H1 (cell line): ENCODE measurements at regions not wholly inside any gene's neighbourhood (a gene's known extent, or its start where the extent isn't known, plus 50 kb on each side); places are given as distances from the start of the nearest gene placed in this dataset.

Experiments
- BACH1 ChIP-seq: IDR thresholded peaks from 2 replicates; pipeline ENCODE4 v1.6.1; 2012; ENCODE audit warnings: low read length, improper control_type of control experiment
- CHD1 ChIP-seq: IDR thresholded peaks from 2 replicates; pipeline ENCODE4 v1.6.1; 2012; ENCODE audit warnings: low read depth, low read length, improper control_type of control experiment
- JUND ChIP-seq: IDR thresholded peaks from 2 replicates; pipeline ENCODE4 v1.6.1; 2011; ENCODE audit warnings: mild to moderate bottlenecking, improper control_type of control experiment, low read length
- KDM4A ChIP-seq: IDR thresholded peaks from one replicate; pipeline ENCODE4 v1.7.1; 2012; ENCODE audit warnings: low read depth, mild to moderate bottlenecking, moderate library complexity, low read length, inconsistent platforms; ENCODE audit not compliant: severe bottlenecking
- NANOG ChIP-seq: IDR thresholded peaks from 2 replicates; pipeline ENCODE4 v1.6.1; 2011; ENCODE audit warnings: low read length, low read depth, mild to moderate bottlenecking, inconsistent platforms; ENCODE audit not compliant: insufficient read depth, poor library complexity, severe bottlenecking
- NRF1 ChIP-seq: IDR thresholded peaks from 2 replicates; pipeline ENCODE4 v1.6.1; 2011; ENCODE audit warnings: mild to moderate bottlenecking, low read depth, low read length, improper control_type of control experiment
- POLR2A ChIP-seq, 2 experiments: IDR thresholded peaks; 1 replicate in 1 of 2; 2 replicates in 1 of 2; pipeline ENCODE4 v1.6.1; 2011; ENCODE audit warnings: low read depth in 2 of 2, low read length in 2 of 2, mild to moderate bottlenecking in 2 of 2; ENCODE audit errors: control extremely low read depth in 1 of 2
- POLR2AphosphoS5 ChIP-seq: IDR thresholded peaks from 2 replicates; pipeline ENCODE4 v1.6.1; 2011; ENCODE audit warnings: low read depth, low read length
- RBBP5 ChIP-seq: IDR thresholded peaks from 2 replicates; pipeline ENCODE4 v1.7.1; 2012; ENCODE audit warnings: low read depth, mild to moderate bottlenecking, inconsistent platforms, low read length, moderate library complexity, borderline replicate concordance
- RFX5 ChIP-seq: IDR thresholded peaks from 2 replicates; pipeline ENCODE4 v1.6.1; 2011; ENCODE audit warnings: low read depth, low read length, improper control_type of control experiment, borderline replicate concordance
- RNF2 ChIP-seq: fragments of 200-900, 300-1000 bp; sonication (generic); IDR thresholded peaks from 2 replicates; pipeline ENCODE4 v1.7.1; 2016; ENCODE audit warnings: borderline replicate concordance, low read depth, mild to moderate bottlenecking, antibody characterized with exemption, low read length; ENCODE audit not compliant: poor library complexity, severe bottlenecking; ENCODE audit errors: missing control alignments
- RXRA ChIP-seq: IDR thresholded peaks from 2 replicates; pipeline ENCODE4 v1.6.1; 2011; ENCODE audit warnings: low read depth, mild to moderate bottlenecking, low read length, moderate library complexity; ENCODE audit not compliant: insufficient read depth
- SP2 ChIP-seq: IDR thresholded peaks from 2 replicates; pipeline ENCODE4 v1.6.1; 2012; ENCODE audit warnings: mild to moderate bottlenecking, low read length, inconsistent platforms
- SP4 ChIP-seq: IDR thresholded peaks from 2 replicates; pipeline ENCODE4 v1.6.1; 2012; ENCODE audit warnings: low read length, inconsistent platforms
- SRF ChIP-seq: IDR thresholded peaks from 2 replicates; pipeline ENCODE4 v1.6.1; 2011; ENCODE audit warnings: mild to moderate bottlenecking, low read depth, low read length, moderate library complexity
- TEAD4 ChIP-seq: IDR thresholded peaks from 2 replicates; pipeline ENCODE4 v1.6.1; 2012; ENCODE audit warnings: low read depth, low read length, inconsistent platforms, mixed read lengths
- ZNF274 ChIP-seq: IDR thresholded peaks from 2 replicates; pipeline ENCODE4 v1.7.0; 2012; ENCODE audit warnings: low read length, borderline replicate concordance; ENCODE audit errors: extremely low read depth
- TF ChIP-seq, protein P1 (sequence below), 3 experiments: IDR thresholded peaks; 1 replicate in 2 of 3; 2 replicates in 1 of 3; pipeline versions ENCODE4 v1.5.1 to v1.6.1; 2011; ENCODE audit warnings: low read length in 3 of 3, mild to moderate bottlenecking in 3 of 3, inconsistent platforms in 2 of 3, low read depth in 1 of 3, moderate library complexity in 1 of 3; ENCODE audit not compliant: insufficient read depth in 1 of 3; ENCODE audit errors: control extremely low read depth in 1 of 3
- TF ChIP-seq, protein P2 (sequence below): IDR thresholded peaks from 2 replicates; pipeline ENCODE4 v1.6.1; 2012; ENCODE audit warnings: inconsistent platforms
- TF ChIP-seq, protein P3 (sequence below): IDR thresholded peaks from 2 replicates; pipeline ENCODE4 v1.6.1; 2012; ENCODE audit warnings: low read length, inconsistent platforms

- TF ChIP-seq RFX5 (no peak), NRF1 (no peak), RNF2 (no peak), POLR2A (IDR thresholded peaks at IDR 0.05; ENCODE audit: control extremely low read depth in 1 of 2, low read depth in 2 of 2, low read length in 2 of 2) (no peak), KDM4A (no peak), BACH1 (0 out of 2 replicates have a peak, but pooled peaks have one; percentile 12), RBBP5 (0 out of 2 replicates have a peak, but pooled peaks have one; percentile 47), TEAD4 (peak; percentile 15; the same call in 1 of the 2 replicates), SP2 (no peak), RXRA (no peak), POLR2AphosphoS5 (no peak), JUND (no peak), ZNF274 (no peak), SP4 (no peak), CHD1 (no peak), SRF (no peak), NANOG (no peak)
- TF ChIP-seq, protein P1, sequence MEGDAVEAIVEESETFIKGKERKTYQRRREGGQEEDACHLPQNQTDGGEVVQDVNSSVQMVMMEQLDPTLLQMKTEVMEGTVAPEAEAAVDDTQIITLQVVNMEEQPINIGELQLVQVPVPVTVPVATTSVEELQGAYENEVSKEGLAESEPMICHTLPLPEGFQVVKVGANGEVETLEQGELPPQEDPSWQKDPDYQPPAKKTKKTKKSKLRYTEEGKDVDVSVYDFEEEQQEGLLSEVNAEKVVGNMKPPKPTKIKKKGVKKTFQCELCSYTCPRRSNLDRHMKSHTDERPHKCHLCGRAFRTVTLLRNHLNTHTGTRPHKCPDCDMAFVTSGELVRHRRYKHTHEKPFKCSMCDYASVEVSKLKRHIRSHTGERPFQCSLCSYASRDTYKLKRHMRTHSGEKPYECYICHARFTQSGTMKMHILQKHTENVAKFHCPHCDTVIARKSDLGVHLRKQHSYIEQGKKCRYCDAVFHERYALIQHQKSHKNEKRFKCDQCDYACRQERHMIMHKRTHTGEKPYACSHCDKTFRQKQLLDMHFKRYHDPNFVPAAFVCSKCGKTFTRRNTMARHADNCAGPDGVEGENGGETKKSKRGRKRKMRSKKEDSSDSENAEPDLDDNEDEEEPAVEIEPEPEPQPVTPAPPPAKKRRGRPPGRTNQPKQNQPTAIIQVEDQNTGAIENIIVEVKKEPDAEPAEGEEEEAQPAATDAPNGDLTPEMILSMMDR (IDR thresholded peaks at IDR 0.05; ENCODE audit: control extremely low read depth in 1 of 3, insufficient read depth in 1 of 3, low read depth in 1 of 3, low read length in 3 of 3), result no peak
- TF ChIP-seq, protein P2, sequence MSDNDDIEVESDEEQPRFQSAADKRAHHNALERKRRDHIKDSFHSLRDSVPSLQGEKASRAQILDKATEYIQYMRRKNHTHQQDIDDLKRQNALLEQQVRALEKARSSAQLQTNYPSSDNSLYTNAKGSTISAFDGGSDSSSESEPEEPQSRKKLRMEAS, result peak; percentile 63
- TF ChIP-seq, protein P3, sequence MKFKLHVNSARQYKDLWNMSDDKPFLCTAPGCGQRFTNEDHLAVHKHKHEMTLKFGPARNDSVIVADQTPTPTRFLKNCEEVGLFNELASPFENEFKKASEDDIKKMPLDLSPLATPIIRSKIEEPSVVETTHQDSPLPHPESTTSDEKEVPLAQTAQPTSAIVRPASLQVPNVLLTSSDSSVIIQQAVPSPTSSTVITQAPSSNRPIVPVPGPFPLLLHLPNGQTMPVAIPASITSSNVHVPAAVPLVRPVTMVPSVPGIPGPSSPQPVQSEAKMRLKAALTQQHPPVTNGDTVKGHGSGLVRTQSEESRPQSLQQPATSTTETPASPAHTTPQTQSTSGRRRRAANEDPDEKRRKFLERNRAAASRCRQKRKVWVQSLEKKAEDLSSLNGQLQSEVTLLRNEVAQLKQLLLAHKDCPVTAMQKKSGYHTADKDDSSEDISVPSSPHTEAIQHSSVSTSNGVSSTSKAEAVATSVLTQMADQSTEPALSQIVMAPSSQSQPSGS, result no peak
Measured at GRCh38 chr21:38979271-38980121, 173.8 kb downstream of the ETS2 start (continued).
